Stimulated activated CD8-positive, alpha-beta memory T cell treated with anti-CD3 and anti-CD28 coated beads, Interleukin-2, amount 100 ng/mL, for 1 hour (primary cell): ENCODE measurements at regions not wholly inside any gene's neighbourhood (a gene's known extent, or its start where the extent isn't known, plus 50 kb on each side); places are given as distances from the start of the nearest gene placed in this dataset.
"Not testable (repeated sequence)": the region's sequence is repeated elsewhere in the genome, so short reads cannot be mapped to it uniquely, and the experiment has no call there.

Experiments used
- DNase-seq, 2 donors: peaks; one replicate each; pipeline ENCODE4 v3.0.0-alpha.2; 2020; ENCODE audit warnings: low read depth in 2 of 2

- no peak for DNase-seq
These were observed 178.0 kb upstream of the AJAP1 start for GRCh38 chr1:4476394-4476793.

GRCh38 chr1:4481451-4481850, 173.0 kb upstream of the AJAP1 start:
- no peak for DNase-seq

- DNase-seq: no peak
These were observed 171.9 kb upstream of the AJAP1 start for GRCh38 chr1:4482526-4482925.

GRCh38 chr1:4483021-4483625, 171.3 kb upstream of the AJAP1 start:
- no peak for DNase-seq

- DNase-seq: no peak
These were observed 169.0 kb upstream of the AJAP1 start for GRCh38 chr1:4485398-4485797.

GRCh38 chr1:4485878-4486277, 168.5 kb upstream of the AJAP1 start:
- DNase-seq: no peak

- DNase-seq: no peak
These were observed 167.8 kb upstream of the AJAP1 start for GRCh38 chr1:4486408-4487120.

GRCh38 chr1:4488018-4488417, 166.4 kb upstream of the AJAP1 start:
- no peak for DNase-seq

GRCh38 chr1:4489486-4489885, 164.9 kb upstream of the AJAP1 start:
- DNase-seq: no peak

GRCh38 chr1:4489992-4490391, 164.4 kb upstream of the AJAP1 start:
- not testable (repeated sequence) for DNase-seq

GRCh38 chr1:4494027-4494426, 160.4 kb upstream of the AJAP1 start:
- no peak for DNase-seq

GRCh38 chr1:4494558-4494957, 159.9 kb upstream of the AJAP1 start:
- DNase-seq: no peak

GRCh38 chr1:4495809-4496208, 158.6 kb upstream of the AJAP1 start:
- no peak for DNase-seq

GRCh38 chr1:4500441-4500840, 154.0 kb upstream of the AJAP1 start:
- no peak for DNase-seq

GRCh38 chr1:4506591-4506990, 147.8 kb upstream of the AJAP1 start:
- no peak for DNase-seq

- no peak for DNase-seq
These were observed 145.2 kb upstream of the AJAP1 start for GRCh38 chr1:4509206-4509605.

GRCh38 chr1:4510276-4510691, 144.1 kb upstream of the AJAP1 start:
- no peak for DNase-seq

GRCh38 chr1:4511374-4511773, 143.0 kb upstream of the AJAP1 start:
- no peak for DNase-seq

- no peak for DNase-seq
These were observed 141.8 kb upstream of the AJAP1 start for GRCh38 chr1:4512636-4513035.

- DNase-seq: no peak
These were observed 140.7 kb upstream of the AJAP1 start for GRCh38 chr1:4513685-4514084.

- DNase-seq: no peak
These were observed 138.6 kb upstream of the AJAP1 start for GRCh38 chr1:4515727-4516289.

GRCh38 chr1:4516596-4516995, 137.8 kb upstream of the AJAP1 start:
- no peak for DNase-seq

GRCh38 chr1:4517186-4517954, 137.0 kb upstream of the AJAP1 start:
- no peak for DNase-seq
